H9 (cell line): ENCODE measurements at regions not wholly inside any gene's neighbourhood (a gene's known extent, or its start where the extent isn't known, plus 50 kb on each side); places are given as distances from the start of the nearest gene placed in this dataset.

ENCODE experiments used
- DNase-seq: peaks from one replicate; pipeline ENCODE4 v3.0.0-alpha.2; 2017
- H2AFZ ChIP-seq: one replicate; pipeline ENCODE4 v1.6.1; 2013; ENCODE audit warnings: mild to moderate bottlenecking, low read length, control low read depth, moderate library complexity
- H2AK5ac ChIP-seq: 2 replicates; pipeline ENCODE4 v1.6.1; 2013; ENCODE audit warnings: low read length, control low read depth, mixed read lengths; ENCODE audit not compliant: insufficient read length
- H2BK120ac ChIP-seq: one replicate; pipeline ENCODE4 v1.6.1; 2013; ENCODE audit warnings: low read depth, mild to moderate bottlenecking, low read length, control low read depth, inconsistent platforms; ENCODE audit not compliant: poor library complexity, severe bottlenecking
- H2BK12ac ChIP-seq: 2 replicates; pipeline ENCODE4 v1.6.1; 2013; ENCODE audit warnings: low read length, control low read depth, mixed read lengths, low read depth; ENCODE audit not compliant: insufficient read length
- H2BK15ac ChIP-seq: 2 replicates; pipeline ENCODE4 v1.6.1; 2013; ENCODE audit warnings: low read depth, low read length, control low read depth
- H2BK20ac ChIP-seq: one replicate; pipeline ENCODE4 v1.6.1; 2013; ENCODE audit warnings: low read depth, mild to moderate bottlenecking, low read length, control low read depth, inconsistent platforms; ENCODE audit not compliant: poor library complexity, severe bottlenecking
- H2BK5ac ChIP-seq: 2 replicates; pipeline ENCODE4 v1.6.1; 2013; ENCODE audit warnings: low read length, control low read depth, mixed read lengths; ENCODE audit not compliant: insufficient read length
- H3K14ac ChIP-seq: 2 replicates; pipeline ENCODE4 v1.6.1; 2013; ENCODE audit warnings: low read length, control low read depth; ENCODE audit not compliant: insufficient read depth
- H3K18ac ChIP-seq: 2 replicates; pipeline ENCODE4 v1.6.1; 2013; ENCODE audit warnings: low read depth, mild to moderate bottlenecking, mixed read lengths, low read length, control low read depth; ENCODE audit not compliant: insufficient read length
- H3K23ac ChIP-seq: 2 replicates; pipeline ENCODE4 v1.6.1; 2013; ENCODE audit warnings: low read length, control low read depth, mixed read lengths, low read depth; ENCODE audit not compliant: insufficient read length
- H3K23me2 ChIP-seq: 2 replicates; pipeline ENCODE4 v1.6.1; 2013; ENCODE audit warnings: low read depth, mild to moderate bottlenecking, mixed read lengths, low read length, control low read depth; ENCODE audit not compliant: insufficient read length, poor library complexity, severe bottlenecking
- H3K27ac ChIP-seq: 2 replicates; pipeline ENCODE4 v1.5.1; 2013; ENCODE audit warnings: low read length, control low read depth, mixed read lengths, low read depth; ENCODE audit not compliant: insufficient read length
- H3K27me3 ChIP-seq: 2 replicates; pipeline ENCODE4 v1.6.1; 2013; ENCODE audit warnings: low read length, control low read depth, inconsistent platforms; ENCODE audit not compliant: insufficient read depth
- H3K4ac ChIP-seq: 2 replicates; pipeline ENCODE4 v1.6.1; 2013; ENCODE audit warnings: low read depth, mild to moderate bottlenecking, control low read depth, inconsistent platforms, low read length, moderate library complexity
- H3K4me1 ChIP-seq: 2 replicates; pipeline ENCODE4 v1.6.1; 2013; ENCODE audit warnings: low read length, control low read depth, inconsistent platforms; ENCODE audit not compliant: insufficient read depth
- H3K4me2 ChIP-seq: 2 replicates; pipeline ENCODE4 v1.6.1; 2013; ENCODE audit warnings: low read length, control low read depth, mixed read lengths; ENCODE audit not compliant: insufficient read length, insufficient read depth
- H3K56ac ChIP-seq: 2 replicates; pipeline ENCODE4 v1.6.1; 2013; ENCODE audit warnings: low read depth, mild to moderate bottlenecking, mixed read lengths, low read length, control low read depth; ENCODE audit not compliant: insufficient read length
- H3K79me1 ChIP-seq: 2 replicates; pipeline ENCODE4 v1.6.1; 2013; ENCODE audit warnings: low read depth, mild to moderate bottlenecking, moderate library complexity, low read length, control low read depth, inconsistent platforms; ENCODE audit not compliant: insufficient read depth, poor library complexity, severe bottlenecking
- H3K79me2 ChIP-seq: 2 replicates; pipeline ENCODE4 v1.6.1; 2013; ENCODE audit warnings: low read length, control low read depth, inconsistent platforms; ENCODE audit not compliant: insufficient read depth
- H3K9ac ChIP-seq: 2 replicates; pipeline ENCODE4 v1.6.1; 2013; ENCODE audit warnings: low read length, control low read depth, mixed read lengths; ENCODE audit not compliant: insufficient read length; ENCODE audit errors: extremely low read depth
- H3K9me3 ChIP-seq: one replicate; pipeline ENCODE4 v1.6.1; 2013; ENCODE audit warnings: low read depth, low read length, inconsistent platforms; ENCODE audit not compliant: control insufficient read depth
- H3T11ph ChIP-seq: one replicate; pipeline ENCODE4 v1.6.1; 2013; ENCODE audit warnings: mild to moderate bottlenecking, low read length, control low read depth, inconsistent platforms
- H4K20me1 ChIP-seq: one replicate; pipeline ENCODE4 v1.6.1; 2013; ENCODE audit not compliant: control insufficient read depth, insufficient read length, insufficient read depth
- H4K5ac ChIP-seq: 2 replicates; pipeline ENCODE4 v1.6.1; 2013; ENCODE audit warnings: low read depth, mild to moderate bottlenecking, mixed read lengths, low read length, control low read depth; ENCODE audit not compliant: insufficient read length
- H4K8ac ChIP-seq: replicated peaks from 2 replicates; pipeline ENCODE4 v1.6.1; 2013; ENCODE audit warnings: low read length, control low read depth, mixed read lengths, low read depth; ENCODE audit not compliant: insufficient read length
- H4K91ac ChIP-seq: 2 replicates; pipeline ENCODE4 v1.6.1; 2013; ENCODE audit warnings: low read depth, mild to moderate bottlenecking, moderate library complexity, mixed read lengths, low read length, control low read depth; ENCODE audit not compliant: insufficient read length
- H3K27ac Mint-ChIP-seq, 3 experiments: 2 replicates in 2 of 3; 3 replicates in 1 of 3; pipeline ENCODE4 v1.8.0; 2020 to 2021; ENCODE audit warnings: mixed read lengths in 3 of 3, mild to moderate bottlenecking in 1 of 3, moderate library complexity in 1 of 3
- H3K27me3 Mint-ChIP-seq: 2 replicates; pipeline ENCODE4 v1.8.0; 2021; ENCODE audit warnings: low read depth, mild to moderate bottlenecking, moderate library complexity, mixed read lengths
- H3K36me3 Mint-ChIP-seq, 3 experiments: 2 replicates in 2 of 3; 3 replicates in 1 of 3; pipeline ENCODE4 v1.8.0; 2020 to 2021; ENCODE audit warnings: low read depth in 3 of 3, mixed read lengths in 3 of 3; ENCODE audit not compliant: insufficient read depth in 1 of 3
- H3K4me1 Mint-ChIP-seq, 2 experiments: 2 replicates each; pipeline ENCODE4 v1.8.0; 2020; ENCODE audit warnings: mixed read lengths in 2 of 2
- H3K4me3 Mint-ChIP-seq, 2 experiments: 2 replicates in 1 of 2; 3 replicates in 1 of 2; pipeline ENCODE4 v1.8.0; 2020 to 2021; ENCODE audit warnings: mild to moderate bottlenecking in 2 of 2, mixed read lengths in 2 of 2, moderate library complexity in 1 of 2
- H3K9me3 Mint-ChIP-seq, 2 experiments: 2 replicates in 1 of 2; 3 replicates in 1 of 2; pipeline ENCODE4 v1.8.0; 2020; ENCODE audit warnings: mild to moderate bottlenecking in 2 of 2, mixed read lengths in 2 of 2, moderate library complexity in 1 of 2
- CTCF ChIP-seq: fragments of 200-600 bp; sonication (generic); conservative IDR thresholded peaks from 3 replicates; pipeline ENCODE4 v1.8.0; 2021; ENCODE audit warnings: antibody characterized with exemption, mild to moderate bottlenecking
- WGBS: extraction: QIAGEN DNeasy Blood & Tissue Kit; methylation state at CpG from one replicate; pipeline ENCODE4 v1.1.7; 2013; ENCODE audit warnings: missing lambda C conversion rate, low lambda C conversion rate, mixed read lengths; ENCODE audit not compliant: insufficient read length; ENCODE audit errors: extremely low coverage; 5-methylcytosine and 5-hydroxymethylcytosine counted together

DNA sequence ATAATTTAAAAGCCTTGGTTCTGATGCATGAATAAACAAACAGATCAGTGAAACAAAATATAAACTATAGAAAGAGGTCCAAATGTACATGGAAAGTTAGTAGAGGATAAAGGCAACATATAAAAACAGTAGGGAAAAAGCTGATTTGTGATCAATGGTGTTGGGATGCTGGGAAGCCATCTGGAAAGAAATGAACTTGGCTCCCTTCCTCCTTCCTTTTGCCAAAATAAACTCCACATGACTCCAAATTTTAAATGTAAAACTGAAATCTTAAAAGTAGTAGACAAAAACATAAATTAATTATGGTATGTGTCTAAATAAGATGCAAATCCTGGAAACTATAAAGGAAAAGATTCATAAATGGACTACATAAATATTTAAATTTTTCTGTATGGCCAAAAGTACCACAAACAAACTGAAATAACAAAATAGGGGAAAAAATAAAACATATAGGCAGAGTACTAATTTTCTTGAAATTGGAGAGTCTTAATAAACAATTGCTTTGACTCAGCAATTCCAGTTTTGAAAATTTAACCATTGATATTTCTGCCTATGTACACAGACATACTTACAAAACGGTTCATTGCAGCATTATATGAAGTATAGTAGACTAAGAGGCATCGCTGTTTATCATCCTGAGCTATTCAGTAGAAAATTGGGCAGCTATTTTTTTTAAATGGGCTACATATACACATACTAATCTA lies 77.0 kb upstream of the TRIM24 start:
- H3K4me2 ChIP-seq = no peak overlapping the region
- H3K27ac Mint-ChIP-seq = no peak overlapping the region
- no peaks in the 10 kb centered on the region for H3K27me3 ChIP-seq
- H3K27ac ChIP-seq = no peak overlapping the region
- H4K5ac ChIP-seq = no peak overlapping the region
- H3K9me3 ChIP-seq = no peaks in the 10 kb centered on the region
- H4K91ac ChIP-seq = no peak overlapping the region
- no peaks in the 10 kb centered on the region for H3K79me2 ChIP-seq
- H3K4me1 Mint-ChIP-seq = no peaks in the 10 kb centered on the region; a peak in 1 of 4 replicates
- peaks cover 6 to 15% (median 6%) of the 10 kb centered on the region in 3 experiments for H3K36me3 Mint-ChIP-seq
- H3K9me3 Mint-ChIP-seq = peaks cover 8 to 16% of the 10 kb centered on the region in 2 experiments
- no peak overlapping the region for H2AFZ ChIP-seq
- WGBS = no CpG with 5 or more reads among the region's 2 CpGs
- no peaks in the 10 kb centered on the region for H3K79me1 ChIP-seq
- no peaks in the 10 kb centered on the region for H4K20me1 ChIP-seq
- H3K27me3 Mint-ChIP-seq = no peaks in the 10 kb centered on the region
- no peak overlapping the region for H2BK5ac ChIP-seq
- H3K9ac ChIP-seq = no peak overlapping the region
- no peak overlapping the region for H2AK5ac ChIP-seq
- H3K23ac ChIP-seq = no peak overlapping the region
- H2BK12ac ChIP-seq = no peak overlapping the region
- H3T11ph ChIP-seq = no peak overlapping the region
- DNase-seq = no peak
- no peak overlapping the region for H2BK120ac ChIP-seq
- no peak overlapping the region for H2BK15ac ChIP-seq
- H3K14ac ChIP-seq = no peak overlapping the region
- TF ChIP-seq CTCF = no peak
- H3K4me1 ChIP-seq = no peaks in the 10 kb centered on the region
- no peak overlapping the region for H3K4me3 Mint-ChIP-seq
- H3K23me2 ChIP-seq = no peaks in the 10 kb centered on the region
- no peak overlapping the region for H3K18ac ChIP-seq
- no peak overlapping the region for H2BK20ac ChIP-seq
- no peak overlapping the region for H3K4ac ChIP-seq
- no peak overlapping the region for H4K8ac ChIP-seq
- no peak overlapping the region for H3K56ac ChIP-seq
